WI38 (cell line): ENCODE measurements at regions not wholly inside any gene's neighbourhood (a gene's known extent, or its start where the extent isn't known, plus 50 kb on each side); places are given as distances from the start of the nearest gene placed in this dataset.

Experiments
- H3K4me3 ChIP-seq: 2 replicates; pipeline ENCODE4 v1.5.1; 2011; ENCODE audit warnings: low read depth, mild to moderate bottlenecking, control low read depth, low read length
- CTCF ChIP-seq: IDR thresholded peaks from 2 replicates; pipeline ENCODE4 v1.5.1; 2012; ENCODE audit warnings: low read depth, mild to moderate bottlenecking, control low read depth, low read length

- TF ChIP-seq CTCF, result no peak
- H3K4me3 ChIP-seq, result no peak overlapping the region
These were observed 194.0 kb upstream of the PPP1R3A start for GRCh38 chr7:114112806-114113205.

- TF ChIP-seq CTCF, result no peak
- no peak overlapping the region for H3K4me3 ChIP-seq
These were observed 191.9 kb upstream of the PPP1R3A start for GRCh38 chr7:114110666-114111065.

GRCh38 chr7:114109721-114110120 lies 190.9 kb upstream of the PPP1R3A start:
- H3K4me3 ChIP-seq, result no peak overlapping the region
- TF ChIP-seq CTCF, result no peak

GRCh38 chr7:114109304-114109703 lies 190.5 kb upstream of the PPP1R3A start:
- H3K4me3 ChIP-seq, result no peak overlapping the region
- TF ChIP-seq CTCF, result no peak

GRCh38 chr7:114108510-114108909 lies 189.7 kb upstream of the PPP1R3A start:
- TF ChIP-seq CTCF, result no peak
- H3K4me3 ChIP-seq, result no peak overlapping the region

- TF ChIP-seq CTCF, result no peak
- no peak overlapping the region for H3K4me3 ChIP-seq
These were observed 188.7 kb upstream of the PPP1R3A start for GRCh38 chr7:114107522-114107921.

GRCh38 chr7:114104035-114104434 lies 185.2 kb upstream of the PPP1R3A start:
- TF ChIP-seq CTCF, result no peak
- no peak overlapping the region for H3K4me3 ChIP-seq
